ENCODE measurements at regions not wholly inside any gene's neighbourhood (a gene's known extent, or its start where the extent isn't known, plus 50 kb on each side); places are given as distances from the start of the nearest gene placed in this dataset.

- TF ChIP-seq MAZ (CRISPR knock-in tag; conservative IDR thresholded peaks at IDR 0.05 in 1 of 2, IDR thresholded peaks at IDR 0.05 in 1 of 2) (no peak), NR3C1 (CRISPR knock-in tag; IDR thresholded peaks at IDR 0.05) (no peak), BDP1 (IDR thresholded peaks at IDR 0.05; ENCODE audit: insufficient read depth, insufficient read length) (no peak), MECOM (CRISPR knock-in tag; IDR thresholded peaks at IDR 0.05) (no peak)
These were observed 711.0 kb downstream of the TLE4 start (continued) for GRCh38 chr9:80282766-80283165.

GRCh38 chr9:80259079-80259478, 687.3 kb downstream of the TLE4 start:
- H3K9me3 ChIP-seq (replicated peaks; ENCODE audit: control insufficient read depth, insufficient read depth, low read depth, low read length), result no peaks in the 10 kb centered on the region
- 0% methylated on average over 2 of the region's 2 CpGs for WGBS (ENCODE audit: insufficient coverage, low coverage, missing lambda C conversion rate)
- no peaks in the 10 kb centered on the region for H3K79me2 ChIP-seq (ENCODE audit: control insufficient read depth, insufficient read depth, low read length)
- ChIA-PET POLR2A (no interaction called here), CTCF (ENCODE audit: low intra/inter-chr PET ratio) (no interaction called here)
- intact Hi-C loops (cut with micrococcal nuclease) (no loop called here), in situ Hi-C loops (cut with MboI) (no loop called here)
- no peaks in the 10 kb centered on the region for H3K4me1 ChIP-seq (replicated peaks in 1 of 2; ENCODE audit: control insufficient read depth in 2 of 2, insufficient read depth in 2 of 2, low read length in 2 of 2)
- no peak overlapping the region for H3K9ac ChIP-seq (ENCODE audit: insufficient read depth in 1 of 2, low read depth in 2 of 2, low read length in 2 of 2)
- H3K36me3 ChIP-seq (ENCODE audit: control insufficient read depth, insufficient read depth, low read length), result no peaks in the 10 kb centered on the region
- FAIRE-seq (no peak), DNase-seq (ENCODE audit: extremely low read depth in 1 of 4, low spot score in 3 of 4) (no peak), ATAC-seq (no peak)
- no peak overlapping the region for H2AFZ ChIP-seq (ENCODE audit: low read depth, low read length)
- no TSS peak for BruUV-seq (replicated peaks)
- H3K4me3 ChIP-seq, result no peak overlapping the region
- H3K27me3 ChIP-seq (ENCODE audit: control insufficient read depth in 2 of 2, insufficient read depth in 2 of 2, low read length in 2 of 2), result no peaks in the 10 kb centered on the region
- no peak overlapping the region for H3K27ac ChIP-seq (ENCODE audit: extremely low read depth, low read depth, low read length)
- no peaks in the 10 kb centered on the region for H3K9me1 ChIP-seq (ENCODE audit: control insufficient read depth, insufficient read depth, low read length)
- no peaks in the 10 kb centered on the region for H4K20me1 ChIP-seq (replicated peaks; ENCODE audit: control insufficient read depth, insufficient read depth, low read length)
- no peak overlapping the region for H3K4me2 ChIP-seq (ENCODE audit: insufficient read depth, low read length)
- TF ChIP-seq SFPQ (IDR thresholded peaks at IDR 0.05; ENCODE audit: low read depth, low read length) (no peak), ZNF280B (CRISPR knock-in tag; IDR thresholded peaks at IDR 0.05) (no peak), ZBTB49 (CRISPR knock-in tag; IDR thresholded peaks at IDR 0.05; ENCODE audit: borderline replicate concordance) (no peak), ZBTB9 (CRISPR knock-in tag; IDR thresholded peaks at IDR 0.05) (no peak), CBFB (CRISPR knock-in tag; IDR thresholded peaks at IDR 0.05) (no peak), BDP1 (IDR thresholded peaks at IDR 0.05; ENCODE audit: insufficient read depth, insufficient read length) (no peak), MTF1 (CRISPR knock-in tag; IDR thresholded peaks at IDR 0.05; ENCODE audit: borderline replicate concordance) (no peak), PURB (CRISPR knock-in tag; IDR thresholded peaks at IDR 0.05; ENCODE audit: low read depth) (no peak), CEBPB (tag; IDR thresholded peaks at IDR 0.05) (no peak), POLR2B (IDR thresholded peaks at IDR 0.05; ENCODE audit: low read depth, partially characterized antibody) (no peak), PRPF4 (IDR thresholded peaks at IDR 0.05; ENCODE audit: insufficient read depth, low read depth, low read length, poor library complexity, severe bottlenecking) (no peak), WHSC1 (IDR thresholded peaks at IDR 0.05; ENCODE audit: low read length) (no peak)
